DOHH2 (cell line): ENCODE measurements at regions not wholly inside any gene's neighbourhood (a gene's known extent, or its start where the extent isn't known, plus 50 kb on each side); places are given as distances from the start of the nearest gene placed in this dataset.

Experiments used
- EZH2phosphoT487 ChIP-seq: fragments of 200-600 bp; sonication (generic); IDR thresholded peaks from 2 replicates; pipeline ENCODE4 v1.6.1; 2017; ENCODE audit warnings: borderline replicate concordance, mild to moderate bottlenecking, antibody characterized with exemption, low read length, moderate library complexity, mixed read lengths
- TF ChIP-seq, protein P1 (sequence below): fragments of 200-600 bp; sonication (generic); IDR thresholded peaks from one replicate; pipeline ENCODE4 v1.5.1; 2014; ENCODE audit warnings: antibody characterized with exemption, mild to moderate bottlenecking, low read depth, low read length; ENCODE audit not compliant: poor library complexity, severe bottlenecking

- TF ChIP-seq, protein P1, sequence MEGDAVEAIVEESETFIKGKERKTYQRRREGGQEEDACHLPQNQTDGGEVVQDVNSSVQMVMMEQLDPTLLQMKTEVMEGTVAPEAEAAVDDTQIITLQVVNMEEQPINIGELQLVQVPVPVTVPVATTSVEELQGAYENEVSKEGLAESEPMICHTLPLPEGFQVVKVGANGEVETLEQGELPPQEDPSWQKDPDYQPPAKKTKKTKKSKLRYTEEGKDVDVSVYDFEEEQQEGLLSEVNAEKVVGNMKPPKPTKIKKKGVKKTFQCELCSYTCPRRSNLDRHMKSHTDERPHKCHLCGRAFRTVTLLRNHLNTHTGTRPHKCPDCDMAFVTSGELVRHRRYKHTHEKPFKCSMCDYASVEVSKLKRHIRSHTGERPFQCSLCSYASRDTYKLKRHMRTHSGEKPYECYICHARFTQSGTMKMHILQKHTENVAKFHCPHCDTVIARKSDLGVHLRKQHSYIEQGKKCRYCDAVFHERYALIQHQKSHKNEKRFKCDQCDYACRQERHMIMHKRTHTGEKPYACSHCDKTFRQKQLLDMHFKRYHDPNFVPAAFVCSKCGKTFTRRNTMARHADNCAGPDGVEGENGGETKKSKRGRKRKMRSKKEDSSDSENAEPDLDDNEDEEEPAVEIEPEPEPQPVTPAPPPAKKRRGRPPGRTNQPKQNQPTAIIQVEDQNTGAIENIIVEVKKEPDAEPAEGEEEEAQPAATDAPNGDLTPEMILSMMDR, result no peak
- TF ChIP-seq EZH2phosphoT487, result no peak
These were observed 96.7 kb downstream of the IRF2BPL start for GRCh38 chr14:76931631-76932402.
